Endodermal cell (in vitro differentiated cells): ENCODE measurements at regions not wholly inside any gene's neighbourhood (a gene's known extent, or its start where the extent isn't known, plus 50 kb on each side); places are given as distances from the start of the nearest gene placed in this dataset.
A peak's percentile ranks its signal among the peaks of the same experiment; 100 is the strongest.

Source experiments
- DNase-seq: peaks from one replicate; pipeline ENCODE4 v3.0.0-alpha.2; 2017
- H3K27ac ChIP-seq: 2 replicates; pipeline ENCODE4 v1.5.1; 2013; ENCODE audit warnings: mild to moderate bottlenecking, low read depth, low read length, moderate library complexity
- H3K27me3 ChIP-seq: 2 replicates; pipeline ENCODE4 v1.6.1; 2013; ENCODE audit warnings: mild to moderate bottlenecking, low read length, moderate library complexity; ENCODE audit not compliant: insufficient read depth, control insufficient read depth, poor library complexity, severe bottlenecking
- H3K36me3 ChIP-seq: 2 replicates; pipeline ENCODE4 v1.7.0; 2013; ENCODE audit warnings: mild to moderate bottlenecking, low read length, moderate library complexity; ENCODE audit not compliant: control insufficient read depth, insufficient read depth
- H3K4me1 ChIP-seq: one replicate; pipeline ENCODE4 v1.7.0; 2013; ENCODE audit warnings: low read length; ENCODE audit not compliant: control insufficient read depth, insufficient read depth
- H3K4me3 ChIP-seq: 2 replicates; pipeline ENCODE4 v1.5.1; 2013; ENCODE audit warnings: mild to moderate bottlenecking, low read length, moderate library complexity
- H3K9ac ChIP-seq: 2 replicates; pipeline ENCODE4 v1.6.1; 2013; ENCODE audit warnings: mild to moderate bottlenecking, low read length, moderate library complexity; ENCODE audit not compliant: poor library complexity, severe bottlenecking; ENCODE audit errors: extremely low read depth
- H3K9me3 ChIP-seq: 2 replicates; pipeline ENCODE4 v1.6.1; 2013; ENCODE audit warnings: mild to moderate bottlenecking, low read length, moderate library complexity; ENCODE audit not compliant: control insufficient read depth
- H3K27ac Mint-ChIP-seq: 2 replicates; pipeline ENCODE4 v1.8.0; 2020; ENCODE audit warnings: mixed read lengths
- H3K27me3 Mint-ChIP-seq: 2 replicates; pipeline ENCODE4 v1.8.0; 2021; ENCODE audit warnings: mild to moderate bottlenecking, mixed read lengths; ENCODE audit not compliant: insufficient read depth
- H3K36me3 Mint-ChIP-seq: 2 replicates; pipeline ENCODE4 v1.8.0; 2020; ENCODE audit warnings: low read depth, mixed read lengths
- H3K4me1 Mint-ChIP-seq: 2 replicates; pipeline ENCODE4 v1.8.0; 2020; ENCODE audit warnings: mixed read lengths
- H3K4me3 Mint-ChIP-seq: 2 replicates; pipeline ENCODE4 v1.8.0; 2020; ENCODE audit warnings: mild to moderate bottlenecking, moderate library complexity, mixed read lengths
- H3K9me3 Mint-ChIP-seq: 2 replicates; pipeline ENCODE4 v1.8.0; 2020; ENCODE audit warnings: mild to moderate bottlenecking, mixed read lengths
- WGBS, 2 experiments: methylation state at CpG; one replicate each; pipeline versions ENCODE4 v1.1.5 to v1.1.7; 2013; ENCODE audit warnings: missing lambda C conversion rate in 2 of 2, mixed read lengths in 1 of 2; ENCODE audit not compliant: insufficient coverage in 1 of 2, insufficient read length in 1 of 2; 5-methylcytosine and 5-hydroxymethylcytosine counted together
- TF ChIP-seq, protein P1 (sequence below): fragments of 200-600 bp; sonication (generic); conservative IDR thresholded peaks from 2 replicates; pipeline ENCODE4 v1.5.0; 2021; ENCODE audit warnings: antibody characterized with exemption, mild to moderate bottlenecking

DNA sequence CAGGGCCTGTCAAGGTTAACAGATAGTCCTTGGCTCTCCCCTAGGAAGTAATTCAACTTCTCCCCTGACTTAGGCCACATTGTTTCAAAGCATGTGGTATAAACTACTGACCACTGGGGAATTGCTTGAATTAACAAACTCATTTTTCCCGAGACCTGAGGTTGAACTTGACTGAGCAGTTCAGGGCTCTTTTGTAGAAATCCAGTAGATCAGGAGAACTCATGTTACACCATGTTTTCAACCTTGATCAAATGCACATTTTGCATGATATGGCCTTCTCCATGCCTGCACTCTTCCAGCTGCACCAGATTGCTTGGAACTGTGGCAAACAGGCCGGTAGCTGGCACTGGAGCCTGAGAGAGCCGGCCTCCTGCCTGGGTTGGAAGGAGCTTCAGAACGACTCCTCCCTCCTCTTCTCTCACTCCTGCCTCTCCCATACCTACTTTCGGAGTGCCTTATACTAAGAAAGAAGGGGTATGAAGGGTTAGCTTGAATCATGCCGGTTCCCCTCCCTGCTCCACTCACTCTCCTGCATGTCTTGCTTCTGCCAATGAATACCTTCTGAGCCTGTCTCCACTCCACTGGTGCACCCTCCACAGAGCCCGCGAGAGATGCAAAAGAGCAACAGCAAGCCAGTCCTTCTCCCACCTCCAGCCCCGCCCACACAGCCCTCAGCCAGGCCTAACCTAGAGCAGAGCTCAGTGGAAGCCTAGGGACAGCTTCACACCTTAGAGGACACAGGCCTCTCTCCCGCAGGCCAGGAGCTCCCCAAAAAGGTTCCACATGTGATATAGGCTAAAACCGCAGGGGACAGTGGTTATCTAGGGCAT lies 159.4 kb downstream of the MACROH2A1 start:
- Histone ChIP-seq H3K36me3 (no peaks in the 10 kb centered on the region), H3K27me3 (peaks cover 13% of the 10 kb centered on the region), H3K27ac (no peak overlapping the region), H3K9ac (no peak overlapping the region), H3K9me3 (no peaks in the 10 kb centered on the region), H3K4me1 (no peaks in the 10 kb centered on the region), H3K4me3 (no peak overlapping the region)
- TF ChIP-seq, protein P1, sequence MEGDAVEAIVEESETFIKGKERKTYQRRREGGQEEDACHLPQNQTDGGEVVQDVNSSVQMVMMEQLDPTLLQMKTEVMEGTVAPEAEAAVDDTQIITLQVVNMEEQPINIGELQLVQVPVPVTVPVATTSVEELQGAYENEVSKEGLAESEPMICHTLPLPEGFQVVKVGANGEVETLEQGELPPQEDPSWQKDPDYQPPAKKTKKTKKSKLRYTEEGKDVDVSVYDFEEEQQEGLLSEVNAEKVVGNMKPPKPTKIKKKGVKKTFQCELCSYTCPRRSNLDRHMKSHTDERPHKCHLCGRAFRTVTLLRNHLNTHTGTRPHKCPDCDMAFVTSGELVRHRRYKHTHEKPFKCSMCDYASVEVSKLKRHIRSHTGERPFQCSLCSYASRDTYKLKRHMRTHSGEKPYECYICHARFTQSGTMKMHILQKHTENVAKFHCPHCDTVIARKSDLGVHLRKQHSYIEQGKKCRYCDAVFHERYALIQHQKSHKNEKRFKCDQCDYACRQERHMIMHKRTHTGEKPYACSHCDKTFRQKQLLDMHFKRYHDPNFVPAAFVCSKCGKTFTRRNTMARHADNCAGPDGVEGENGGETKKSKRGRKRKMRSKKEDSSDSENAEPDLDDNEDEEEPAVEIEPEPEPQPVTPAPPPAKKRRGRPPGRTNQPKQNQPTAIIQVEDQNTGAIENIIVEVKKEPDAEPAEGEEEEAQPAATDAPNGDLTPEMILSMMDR: no peak
- Mint-ChIP-seq H3K36me3 (no peaks in the 10 kb centered on the region), H3K27ac (no peak overlapping the region), H3K9me3 (no peaks in the 10 kb centered on the region), H3K4me3 (no peak overlapping the region), H3K4me1 (peaks cover 4% of the 10 kb centered on the region), H3K27me3 (peaks cover 14% of the 10 kb centered on the region)
- WGBS, 2 experiments: 81 to 90% methylated on average over 7 to 11 of the region's 11 CpGs
- DNase-seq: peak; percentile 76

GRCh38 chr5:135238622-135239452 lies 160.2 kb downstream of the MACROH2A1 start:
- Histone ChIP-seq H3K9me3 (no peaks in the 10 kb centered on the region), H3K27ac (no peak overlapping the region), H3K4me1 (no peaks in the 10 kb centered on the region), H3K36me3 (no peaks in the 10 kb centered on the region), H3K27me3 (peaks cover 13% of the 10 kb centered on the region), H3K4me3 (no peak overlapping the region), H3K9ac (no peak overlapping the region)
- H3K9me3 Mint-ChIP-seq: no peaks in the 10 kb centered on the region
- H3K27me3 Mint-ChIP-seq: peaks cover 13% of the 10 kb centered on the region
- H3K36me3 Mint-ChIP-seq: no peaks in the 10 kb centered on the region
- H3K27ac Mint-ChIP-seq: no peak overlapping the region
- TF ChIP-seq, protein P1: no peak
- H3K4me1 Mint-ChIP-seq: peaks cover 4% of the 10 kb centered on the region
- no peak overlapping the region for H3K4me3 Mint-ChIP-seq
- peak; percentile 52 for DNase-seq
- 83 to 91% methylated on average over 4 to 11 of the region's 11 CpGs for WGBS, 2 experiments

- Mint-ChIP-seq H3K27me3 (peaks cover 16% of the 10 kb centered on the region), H3K27ac (no peak overlapping the region), H3K4me3 (no peak overlapping the region), H3K9me3 (no peaks in the 10 kb centered on the region), H3K36me3 (no peaks in the 10 kb centered on the region), H3K4me1 (peaks cover 4% of the 10 kb centered on the region)
- H3K4me3 ChIP-seq: no peak overlapping the region
- H3K4me1 ChIP-seq: no peaks in the 10 kb centered on the region
- no peak overlapping the region for H3K9ac ChIP-seq
- no peak overlapping the region for H3K27ac ChIP-seq
- no peak for DNase-seq
- peaks cover 13% of the 10 kb centered on the region for H3K27me3 ChIP-seq
- WGBS, 2 experiments: 93 to 96% methylated on average over 8 to 9 of the region's 9 CpGs
- H3K36me3 ChIP-seq: no peaks in the 10 kb centered on the region
- no peaks in the 10 kb centered on the region for H3K9me3 ChIP-seq
- TF ChIP-seq, protein P1: no peak
Observed at GRCh38 chr5:135237748-135238103, 161.3 kb downstream of the MACROH2A1 start.
